ENCODE measurements at regions not wholly inside any gene's neighbourhood (a gene's known extent, or its start where the extent isn't known, plus 50 kb on each side); places are given as distances from the start of the nearest gene placed in this dataset.

GRCh38 chr4:110292994-110293744, 94.8 kb upstream of the ELOVL6 start:
- H3K36me3 ChIP-seq = no peaks in the 10 kb centered on the region
- H3K27ac ChIP-seq = no peak overlapping the region
- DNase-seq = no peak
- H3K9me3 ChIP-seq = no peaks in the 10 kb centered on the region
- H3K9ac ChIP-seq (ENCODE audit: low read depth in 2 of 2, low read length in 2 of 2) = no peak overlapping the region
- intact Hi-C loops (cut with DNase I) = no loop called here
- no peak overlapping the region for H3K4me3 ChIP-seq
- no peaks in the 10 kb centered on the region for H3K27me3 ChIP-seq
- H3K4me1 ChIP-seq = no peaks in the 10 kb centered on the region
- no peak for TF ChIP-seq CTCF (IDR thresholded peaks at IDR 0.05)

DNA sequence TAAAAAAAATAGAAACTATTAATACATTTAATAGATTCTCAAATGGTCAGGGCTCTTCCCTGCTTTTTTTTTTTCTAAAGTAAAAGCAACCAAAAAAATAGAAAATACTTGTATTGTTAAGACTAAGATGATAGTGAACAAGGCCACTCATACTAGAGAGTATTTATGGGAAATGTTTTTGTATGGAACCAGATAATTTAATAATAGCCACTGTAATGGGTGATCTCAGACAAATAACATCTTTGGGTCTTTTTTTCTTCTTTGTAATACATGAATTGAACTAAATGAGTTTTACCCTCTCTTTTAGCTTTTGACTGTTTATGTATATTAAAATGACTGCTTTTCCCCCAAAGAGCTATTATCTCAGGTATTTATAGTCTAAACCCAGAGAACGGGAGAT, 92.1 kb upstream of the ELOVL6 start:
- intact Hi-C loops (cut with DNase I) = no loop called here
- Histone ChIP-seq H3K4me1 (no peaks in the 10 kb centered on the region), H3K27ac (no peak overlapping the region), H3K9ac (ENCODE audit: low read depth in 2 of 2, low read length in 2 of 2) (no peak overlapping the region), H3K4me3 (no peak overlapping the region), H3K9me3 (no peaks in the 10 kb centered on the region), H3K27me3 (no peaks in the 10 kb centered on the region), H3K36me3 (no peaks in the 10 kb centered on the region)
- TF ChIP-seq CTCF (IDR thresholded peaks at IDR 0.05) = no peak
- DNase-seq = no peak

- Histone ChIP-seq H3K27me3 (no peaks in the 10 kb centered on the region), H3K27ac (no peak overlapping the region), H3K4me3 (no peak overlapping the region), H3K36me3 (no peaks in the 10 kb centered on the region), H3K9ac (ENCODE audit: low read depth in 2 of 2, low read length in 2 of 2) (no peak overlapping the region), H3K4me1 (no peaks in the 10 kb centered on the region), H3K9me3 (no peaks in the 10 kb centered on the region)
- TF ChIP-seq CTCF (IDR thresholded peaks at IDR 0.05) = no peak
- intact Hi-C loops (cut with DNase I) = no loop called here
- no peak for DNase-seq
Observed at GRCh38 chr4:110289601-110290100, 91.2 kb upstream of the ELOVL6 start.

DNA sequence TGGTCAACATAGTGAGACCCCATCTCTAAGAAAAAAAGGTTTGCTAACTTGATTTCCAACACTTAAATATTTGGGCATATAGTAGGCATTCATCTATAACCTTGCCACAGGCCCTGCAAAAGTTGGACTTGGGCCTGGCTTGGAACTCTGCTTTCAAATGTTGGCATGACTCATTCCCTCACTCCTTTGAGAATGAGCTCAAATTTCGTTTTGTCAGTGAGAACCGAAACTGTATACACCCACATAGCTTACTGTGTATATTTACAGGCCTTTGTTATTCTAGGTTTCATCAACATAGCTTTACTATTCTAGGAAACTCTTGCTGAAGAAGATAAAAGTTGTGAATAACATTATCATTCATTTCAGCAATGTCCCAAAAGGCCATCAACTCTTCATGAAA, 88.7 kb upstream of the ELOVL6 start:
- Histone ChIP-seq H3K9me3 (no peaks in the 10 kb centered on the region), H3K36me3 (no peaks in the 10 kb centered on the region), H3K27me3 (no peaks in the 10 kb centered on the region), H3K27ac (no peak overlapping the region), H3K9ac (ENCODE audit: low read depth in 2 of 2, low read length in 2 of 2) (no peak overlapping the region), H3K4me1 (no peaks in the 10 kb centered on the region), H3K4me3 (no peak overlapping the region)
- TF ChIP-seq CTCF (IDR thresholded peaks at IDR 0.05) = no peak
- no peak for DNase-seq
- intact Hi-C loops (cut with DNase I) = no loop called here

DNA sequence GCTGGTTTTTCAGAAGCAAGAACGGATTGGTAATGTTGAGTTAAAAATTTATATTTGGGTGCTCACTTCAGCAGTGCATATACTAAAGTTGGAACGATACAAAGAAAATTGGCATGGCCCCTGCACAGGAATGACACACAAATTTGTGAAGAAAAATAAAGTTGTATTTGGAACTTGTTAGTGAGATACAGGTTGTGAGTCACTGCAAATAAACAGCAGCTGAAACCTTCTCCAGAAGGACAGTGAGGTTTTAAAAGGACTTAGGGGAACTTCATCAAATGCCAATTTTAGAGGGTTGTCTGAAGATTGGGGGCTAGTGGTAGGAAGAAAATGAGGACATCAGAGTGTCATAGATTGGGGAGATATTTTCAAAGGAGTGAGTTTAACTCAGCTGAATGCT, 79.7 kb upstream of the ELOVL6 start:
- no peak overlapping the region for H3K9ac ChIP-seq (ENCODE audit: low read depth in 2 of 2, low read length in 2 of 2)
- no peaks in the 10 kb centered on the region for H3K27me3 ChIP-seq
- H3K4me3 ChIP-seq = no peak overlapping the region
- no peaks in the 10 kb centered on the region for H3K4me1 ChIP-seq
- DNase-seq = no peak
- no peaks in the 10 kb centered on the region for H3K36me3 ChIP-seq
- TF ChIP-seq CTCF (IDR thresholded peaks at IDR 0.05) = no peak
- intact Hi-C loops (cut with DNase I) = no loop called here
- H3K9me3 ChIP-seq = no peaks in the 10 kb centered on the region
- H3K27ac ChIP-seq = no peak overlapping the region

Measured in colonic mucosa (tissue), 4 donors.